SU-DHL-6 (cell line): ENCODE measurements at regions not wholly inside any gene's neighbourhood (a gene's known extent, or its start where the extent isn't known, plus 50 kb on each side); places are given as distances from the start of the nearest gene placed in this dataset.

Experiments used
- CTCF ChIP-seq: fragments of 200-600 bp; sonication (generic); IDR thresholded peaks from one replicate; pipeline ENCODE4 v1.5.1; 2017; ENCODE audit warnings: antibody characterized with exemption, mild to moderate bottlenecking, low read length, moderate library complexity; ENCODE audit not compliant: insufficient read depth, poor library complexity, severe bottlenecking
- EZH2phosphoT487 ChIP-seq: fragments of 200-600 bp; sonication (generic), shearing (Covaris generic); conservative IDR thresholded peaks from 2 replicates; pipeline ENCODE4 v1.6.1; 2018; ENCODE audit warnings: mild to moderate bottlenecking, antibody characterized with exemption, low read length, moderate library complexity, mixed read lengths

- TF ChIP-seq CTCF (no peak), EZH2phosphoT487 (no peak)
Observed at GRCh38 chr2:9770006-9770307, 73.3 kb upstream of the TAF1B start.
